Cardiac fibroblast (primary cell): ENCODE measurements at regions not wholly inside any gene's neighbourhood (a gene's known extent, or its start where the extent isn't known, plus 50 kb on each side); places are given as distances from the start of the nearest gene placed in this dataset.

Source experiments
- DNase-seq, 2 donors: peaks; one replicate each; pipeline versions ENCODE4 v3.0.0 to v3.0.0-alpha.2; 2010; ENCODE audit warnings: low read depth in 2 of 2
- H3K4me3 ChIP-seq, 2 donors: replicated peaks in 1 of 2; 1 replicate in 1 of 2; 2 replicates in 1 of 2; pipeline ENCODE4 v1.5.1; 2011; ENCODE audit warnings: low read depth in 2 of 2, low read length in 2 of 2, mild to moderate bottlenecking in 2 of 2, moderate library complexity in 1 of 2
- TF ChIP-seq, protein P1 (sequence below): IDR thresholded peaks from one replicate; pipeline ENCODE4 v1.5.1; 2011; ENCODE audit warnings: low read depth, mild to moderate bottlenecking, low read length, inconsistent platforms

DNA sequence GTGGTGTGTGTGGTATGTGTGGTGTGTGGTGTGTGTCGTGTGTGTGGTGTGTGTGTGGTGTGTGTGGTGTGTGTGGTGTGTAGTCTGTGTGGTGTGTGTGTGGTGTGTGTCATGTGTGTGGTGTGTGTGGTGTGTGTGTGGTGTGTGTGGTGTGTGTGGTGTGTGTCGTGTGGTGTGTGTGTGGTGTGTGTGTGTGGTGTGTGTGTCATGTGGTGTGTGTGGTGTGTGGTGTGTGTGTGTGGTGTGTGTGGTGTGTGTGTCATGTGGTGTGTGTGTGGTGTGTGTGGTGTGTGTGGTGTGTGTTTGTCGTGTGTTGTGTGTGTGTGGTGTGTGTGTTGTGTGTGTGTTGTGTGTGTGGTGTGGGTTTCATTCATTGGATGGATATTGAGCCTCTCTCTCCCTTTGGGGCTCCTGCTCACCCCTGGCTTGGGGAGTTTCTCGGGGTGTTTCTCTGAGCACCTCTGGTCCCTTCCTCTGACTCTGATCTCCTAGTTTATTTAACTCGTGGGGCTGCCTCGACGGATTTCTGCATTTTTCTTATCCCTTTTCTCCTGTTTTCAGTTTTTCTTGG lies 145.8 kb downstream of the DNAJB6 start:
- TF ChIP-seq, protein P1, sequence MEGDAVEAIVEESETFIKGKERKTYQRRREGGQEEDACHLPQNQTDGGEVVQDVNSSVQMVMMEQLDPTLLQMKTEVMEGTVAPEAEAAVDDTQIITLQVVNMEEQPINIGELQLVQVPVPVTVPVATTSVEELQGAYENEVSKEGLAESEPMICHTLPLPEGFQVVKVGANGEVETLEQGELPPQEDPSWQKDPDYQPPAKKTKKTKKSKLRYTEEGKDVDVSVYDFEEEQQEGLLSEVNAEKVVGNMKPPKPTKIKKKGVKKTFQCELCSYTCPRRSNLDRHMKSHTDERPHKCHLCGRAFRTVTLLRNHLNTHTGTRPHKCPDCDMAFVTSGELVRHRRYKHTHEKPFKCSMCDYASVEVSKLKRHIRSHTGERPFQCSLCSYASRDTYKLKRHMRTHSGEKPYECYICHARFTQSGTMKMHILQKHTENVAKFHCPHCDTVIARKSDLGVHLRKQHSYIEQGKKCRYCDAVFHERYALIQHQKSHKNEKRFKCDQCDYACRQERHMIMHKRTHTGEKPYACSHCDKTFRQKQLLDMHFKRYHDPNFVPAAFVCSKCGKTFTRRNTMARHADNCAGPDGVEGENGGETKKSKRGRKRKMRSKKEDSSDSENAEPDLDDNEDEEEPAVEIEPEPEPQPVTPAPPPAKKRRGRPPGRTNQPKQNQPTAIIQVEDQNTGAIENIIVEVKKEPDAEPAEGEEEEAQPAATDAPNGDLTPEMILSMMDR, result no peak
- no peak overlapping the region for H3K4me3 ChIP-seq
- no peak for DNase-seq

DNA sequence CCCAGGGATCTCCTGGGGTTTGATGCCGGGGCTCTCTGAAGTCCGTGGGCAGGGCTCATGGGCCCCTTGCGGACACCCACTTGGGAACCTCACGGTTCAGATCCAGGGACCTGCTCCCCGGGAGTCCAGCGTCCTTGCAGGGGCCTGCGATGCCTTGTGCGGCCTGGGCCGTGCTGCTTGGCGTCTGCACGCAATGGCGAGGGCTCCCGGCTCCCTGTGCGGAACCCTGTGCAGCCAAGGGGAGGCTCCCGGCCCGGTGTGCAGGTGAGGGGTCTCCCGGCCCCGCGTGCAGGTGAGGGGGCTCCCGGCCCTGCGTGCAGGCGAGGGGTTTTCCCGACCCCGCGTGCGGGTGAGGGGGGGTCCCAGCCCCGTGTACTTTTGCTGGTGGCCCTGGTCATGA lies 146.7 kb downstream of the DNAJB6 start:
- DNase-seq, result no peak
- TF ChIP-seq, protein P1, result no peak
- no peak overlapping the region for H3K4me3 ChIP-seq

DNA sequence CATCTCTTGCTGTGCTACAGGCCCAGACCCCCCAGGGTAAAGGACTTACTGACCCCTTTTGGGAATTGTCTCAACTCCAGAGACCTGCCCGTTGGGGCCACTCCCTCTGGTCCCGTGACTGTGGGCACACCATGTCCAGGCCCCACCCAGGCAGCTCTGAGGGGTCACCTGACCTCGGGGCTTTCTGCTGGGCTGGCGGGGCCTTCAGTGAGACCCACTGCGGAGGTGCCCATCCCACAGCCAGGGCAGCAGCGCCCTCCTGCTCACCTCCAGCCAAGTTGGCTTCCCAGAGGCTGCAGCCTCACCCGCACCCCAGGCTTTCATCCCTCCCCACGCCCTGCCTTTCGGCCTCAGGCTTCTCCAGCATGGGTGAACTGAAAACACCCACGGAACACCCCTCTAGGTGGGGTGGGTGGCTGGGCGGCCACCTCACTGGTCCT lies 147.2 kb downstream of the DNAJB6 start:
- no peak for DNase-seq
- TF ChIP-seq, protein P1, result no peak
- H3K4me3 ChIP-seq, result no peak overlapping the region

DNA sequence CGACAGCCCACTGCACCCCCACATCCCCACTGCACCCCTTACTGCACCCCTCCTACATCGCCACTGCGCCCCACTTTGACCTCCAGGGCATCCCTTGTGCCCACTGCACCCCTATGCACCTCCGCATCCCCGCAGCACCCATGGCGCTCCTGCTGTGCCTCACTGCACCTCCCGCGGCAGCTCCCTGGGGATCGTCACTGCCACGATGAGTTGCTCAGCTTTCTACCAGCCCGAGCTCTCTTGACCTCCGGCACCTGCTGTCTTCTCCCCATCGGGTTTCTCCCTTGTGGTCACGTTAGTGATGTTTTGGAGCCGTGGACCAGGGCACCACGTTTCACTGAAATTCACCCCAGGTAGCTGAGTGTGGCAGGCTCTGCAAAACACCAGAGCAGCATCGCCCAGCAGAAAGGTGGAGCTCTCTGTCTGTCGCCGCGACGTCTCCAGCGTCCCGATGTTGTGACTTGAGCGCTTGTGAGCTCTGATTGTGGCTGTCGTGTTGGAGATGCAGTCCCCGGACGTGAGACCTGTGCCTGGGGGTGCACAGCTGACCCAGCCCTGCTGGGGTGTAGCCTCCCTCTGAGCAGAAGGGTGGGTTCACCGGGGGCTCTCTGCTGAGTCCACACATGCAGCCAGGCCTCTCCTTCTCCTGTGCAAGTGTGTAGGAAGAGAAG lies 147.7 kb downstream of the DNAJB6 start:
- TF ChIP-seq, protein P1, result no peak
- no peak overlapping the region for H3K4me3 ChIP-seq
- no peak for DNase-seq

DNA sequence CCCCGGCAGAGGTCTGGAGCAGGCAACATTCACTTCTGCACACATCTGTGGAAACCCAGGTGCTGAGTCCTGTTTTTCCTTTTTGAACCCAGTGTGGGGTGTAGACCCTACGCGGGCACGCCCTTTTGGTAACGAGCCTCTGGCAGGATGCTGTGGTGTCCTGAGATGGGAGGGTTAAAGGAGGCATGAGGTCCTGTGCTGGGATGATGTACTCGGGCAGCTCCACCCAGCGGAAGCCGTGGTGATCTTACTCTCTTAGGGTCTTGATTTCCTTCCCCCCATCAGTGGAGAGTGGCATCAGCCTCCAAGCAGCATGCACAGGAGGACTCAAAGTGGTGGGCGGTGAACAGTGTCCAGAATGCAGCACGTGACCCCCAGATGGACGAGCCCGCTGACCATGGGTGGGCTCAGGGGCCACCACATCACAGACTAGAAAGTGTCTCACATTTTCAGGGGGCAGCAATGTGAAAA lies 148.6 kb downstream of the DNAJB6 start:
- H3K4me3 ChIP-seq, result no peak overlapping the region
- TF ChIP-seq, protein P1, result no peak
- DNase-seq, result no peak

DNA sequence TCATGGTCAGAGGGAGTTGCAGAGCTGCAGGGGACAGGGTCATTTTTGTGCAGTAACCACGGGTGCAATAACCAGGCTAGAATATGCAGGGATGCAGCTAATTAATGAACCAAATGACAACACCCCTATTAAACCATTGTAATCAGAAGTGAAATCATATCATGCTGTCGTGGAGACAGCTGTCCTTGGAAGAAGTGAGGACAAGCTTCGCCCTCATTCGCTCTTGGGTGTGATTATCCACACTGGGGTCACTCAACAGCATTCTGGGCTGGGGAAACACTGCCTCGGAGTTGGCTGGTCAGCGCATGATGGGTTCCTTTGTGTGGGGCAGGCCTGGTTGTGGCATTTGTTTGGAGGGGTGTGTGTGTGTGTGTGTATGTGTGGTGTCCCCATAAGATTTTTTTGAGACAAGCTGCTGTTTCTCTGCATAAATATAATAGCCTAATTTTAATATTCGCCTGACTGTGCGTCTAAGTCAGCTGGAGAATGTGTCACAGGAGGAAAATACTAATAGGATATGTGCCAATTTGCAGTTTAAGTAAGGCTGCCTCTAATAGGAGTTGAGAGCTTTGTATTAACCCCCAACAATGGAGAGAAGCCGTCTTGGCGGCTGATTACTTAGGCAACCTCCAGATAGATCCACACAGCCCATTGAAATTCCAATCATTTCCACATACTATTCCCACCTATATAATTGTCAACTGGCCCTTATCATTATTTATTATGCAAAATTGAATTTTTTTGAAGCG lies 149.4 kb downstream of the DNAJB6 start:
- DNase-seq, result no peak
- TF ChIP-seq, protein P1, result no peak
- H3K4me3 ChIP-seq, result no peak overlapping the region
